Duodenal mucosa (tissue), 2 donors: ENCODE measurements at regions not wholly inside any gene's neighbourhood (a gene's known extent, or its start where the extent isn't known, plus 50 kb on each side); places are given as distances from the start of the nearest gene placed in this dataset.

ENCODE experiments used
- H3K27ac ChIP-seq: one replicate; pipeline ENCODE4 v1.7.0; 2013; ENCODE audit warnings: low read depth, low read length
- H3K27me3 ChIP-seq, 2 donors: one replicate each; pipeline ENCODE4 v1.7.0; 2013; ENCODE audit warnings: low read length in 2 of 2, control low read depth in 1 of 2; ENCODE audit not compliant: insufficient read depth in 2 of 2, control insufficient read depth in 1 of 2
- H3K36me3 ChIP-seq, 2 donors: one replicate each; pipeline ENCODE4 v1.7.0; 2013; ENCODE audit warnings: low read length in 2 of 2, control low read depth in 1 of 2; ENCODE audit not compliant: insufficient read depth in 2 of 2, control insufficient read depth in 1 of 2
- H3K4me1 ChIP-seq, 2 donors: one replicate each; pipeline ENCODE4 v1.7.0; 2013; ENCODE audit warnings: low read length in 2 of 2, control low read depth in 1 of 2; ENCODE audit not compliant: insufficient read depth in 2 of 2, control insufficient read depth in 1 of 2
- H3K4me3 ChIP-seq, 2 donors: one replicate each; pipeline ENCODE4 v1.7.0; 2013; ENCODE audit warnings: low read length in 2 of 2, low read depth in 1 of 2
- H3K9ac ChIP-seq, 2 donors: one replicate each; pipeline ENCODE4 v1.7.0; 2013; ENCODE audit warnings: low read length in 2 of 2, low read depth in 1 of 2
- H3K9me3 ChIP-seq, 2 donors: one replicate each; pipeline ENCODE4 v1.7.0; 2013; ENCODE audit warnings: low read length in 2 of 2, control low read depth in 1 of 2; ENCODE audit not compliant: control insufficient read depth in 1 of 2

DNA sequence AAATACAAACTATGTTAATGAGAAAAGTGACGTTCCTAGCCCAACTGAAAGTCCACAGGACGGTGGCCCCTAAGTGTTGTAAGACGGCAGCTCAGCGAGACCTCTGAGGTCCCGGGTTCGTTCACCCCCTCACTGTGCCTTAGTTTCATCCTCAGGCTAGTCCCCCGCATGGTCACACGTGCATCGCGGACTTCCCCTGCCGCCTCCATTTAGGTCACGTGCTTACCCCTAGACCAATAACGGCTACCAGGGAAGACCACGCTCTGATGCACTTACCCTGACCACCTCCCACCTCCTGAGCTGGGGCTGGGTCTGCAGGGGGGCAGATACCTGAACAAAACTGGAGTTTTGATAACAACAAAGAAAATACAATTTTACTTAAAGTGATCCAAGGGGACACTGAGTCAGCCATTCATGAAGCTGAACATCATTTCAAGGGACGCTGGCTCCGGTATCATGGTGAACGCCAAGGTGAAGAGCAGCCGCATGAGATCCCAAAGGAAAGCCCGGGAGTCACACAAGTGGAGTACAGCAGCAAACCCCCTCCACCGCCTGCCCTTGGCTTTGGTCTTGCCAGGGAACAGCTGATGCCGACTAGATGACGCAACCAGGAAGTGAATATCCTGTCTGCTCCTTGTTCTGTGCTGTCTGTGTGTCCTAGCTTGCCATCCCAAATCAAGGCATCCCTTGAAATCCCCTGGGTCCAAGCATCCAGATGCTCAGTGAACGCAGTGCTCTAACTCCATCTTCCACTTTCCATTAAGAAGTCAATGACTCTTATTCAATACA is 274.1 kb downstream of the PCNX1 start:
- Histone ChIP-seq H3K9me3 (no peaks in the 10 kb centered on the region), H3K4me1 (no peaks in the 10 kb centered on the region), H3K9ac (no peak overlapping the region), H3K27me3 (no peaks in the 10 kb centered on the region), H3K4me3 (no peak overlapping the region), H3K27ac (no peak overlapping the region), H3K36me3 (no peaks in the 10 kb centered on the region)

DNA sequence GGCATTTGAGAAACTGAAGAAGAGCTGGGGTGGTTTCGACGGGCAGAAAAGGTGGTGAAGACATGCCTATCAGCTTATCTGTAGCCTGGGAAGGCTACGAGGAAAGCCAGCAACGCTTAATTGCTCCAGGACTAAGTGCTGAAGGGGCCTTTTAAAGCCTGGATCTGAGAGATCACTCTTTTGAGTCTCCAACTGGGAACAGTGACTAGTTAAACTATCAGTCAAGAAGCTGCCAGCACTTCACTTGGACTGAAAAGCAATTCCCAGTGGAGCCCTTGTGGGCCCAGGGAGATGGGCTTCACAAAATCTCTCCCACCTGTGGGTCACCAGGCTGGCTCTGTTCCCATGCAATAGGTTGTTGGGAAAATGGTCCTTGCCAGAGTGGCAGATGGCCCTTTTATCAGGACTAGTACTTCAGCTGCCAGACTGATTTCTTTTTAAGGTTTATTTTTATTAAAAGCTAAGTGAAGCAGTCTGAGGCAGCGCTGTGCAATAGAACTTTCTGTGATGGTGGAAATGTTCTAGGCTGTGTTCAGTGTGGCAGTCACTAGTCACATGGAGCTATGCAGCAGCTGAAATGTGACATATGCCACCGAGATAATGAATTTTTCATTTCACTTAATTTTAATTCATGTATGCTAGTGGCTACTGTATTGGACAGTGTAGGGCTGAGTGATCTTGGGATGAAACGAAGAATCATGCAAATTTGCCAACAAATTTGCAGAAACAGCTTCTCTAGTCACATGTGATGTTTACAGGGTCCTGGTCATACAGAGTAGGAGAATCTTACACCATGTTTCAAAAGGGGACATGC is 276.8 kb downstream of the PCNX1 start:
- H3K27me3 ChIP-seq = no peaks in the 10 kb centered on the region
- H3K27ac ChIP-seq = no peak overlapping the region
- peaks cover 0 to 5% of the 10 kb centered on the region in 2 donors for H3K4me1 ChIP-seq
- no peak overlapping the region for H3K4me3 ChIP-seq
- H3K9me3 ChIP-seq = no peaks in the 10 kb centered on the region
- H3K36me3 ChIP-seq = no peaks in the 10 kb centered on the region
- no peak overlapping the region for H3K9ac ChIP-seq

GRCh38 chr14:71185637-71186036 is 278.4 kb downstream of the PCNX1 start:
- Histone ChIP-seq H3K9ac (no peak overlapping the region), H3K4me1 (peaks cover 0 to 5% of the 10 kb centered on the region in 2 donors), H3K4me3 (no peak overlapping the region), H3K36me3 (no peaks in the 10 kb centered on the region), H3K27me3 (no peaks in the 10 kb centered on the region), H3K9me3 (no peaks in the 10 kb centered on the region), H3K27ac (no peak overlapping the region)

DNA sequence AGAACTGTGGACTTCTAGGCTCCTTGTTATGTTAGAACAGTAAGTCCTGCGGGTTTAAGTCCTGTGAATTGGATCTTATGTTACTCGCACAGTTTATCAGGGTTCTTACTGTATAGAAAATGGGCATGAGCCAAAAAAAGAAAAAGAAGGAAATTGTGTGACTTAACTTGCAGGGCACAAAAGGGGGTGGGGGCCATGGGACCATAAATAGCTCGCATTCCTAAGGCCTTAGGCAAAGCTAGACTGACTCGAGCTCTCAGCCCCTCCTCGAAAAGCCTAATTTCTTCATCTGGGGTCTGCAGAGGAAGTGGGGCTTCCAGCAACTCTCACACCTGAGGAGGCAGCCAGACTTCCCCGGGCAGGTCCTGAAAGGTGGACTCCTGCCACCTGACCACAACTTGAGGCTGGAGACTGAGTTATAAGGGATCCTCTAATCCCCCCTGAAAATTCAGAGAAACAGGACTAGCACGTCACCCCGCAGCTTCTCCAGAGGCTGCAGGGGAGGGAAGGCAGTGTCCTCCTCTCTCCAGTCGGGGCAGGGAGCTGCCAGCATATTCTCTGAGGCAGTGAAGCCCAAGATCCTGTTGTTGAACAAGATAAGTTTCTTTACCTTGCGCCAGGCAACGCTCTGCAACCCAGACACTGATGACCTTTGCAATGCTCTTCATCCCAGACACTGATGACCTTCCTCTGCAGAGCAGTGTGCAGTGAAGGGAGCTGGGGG is 280.5 kb downstream of the PCNX1 start:
- Histone ChIP-seq H3K27ac (no peak overlapping the region), H3K4me3 (no peak overlapping the region), H3K9me3 (no peaks in the 10 kb centered on the region), H3K9ac (no peak overlapping the region), H3K4me1 (peaks cover 0 to 5% of the 10 kb centered on the region in 2 donors), H3K27me3 (no peaks in the 10 kb centered on the region), H3K36me3 (no peaks in the 10 kb centered on the region)

DNA sequence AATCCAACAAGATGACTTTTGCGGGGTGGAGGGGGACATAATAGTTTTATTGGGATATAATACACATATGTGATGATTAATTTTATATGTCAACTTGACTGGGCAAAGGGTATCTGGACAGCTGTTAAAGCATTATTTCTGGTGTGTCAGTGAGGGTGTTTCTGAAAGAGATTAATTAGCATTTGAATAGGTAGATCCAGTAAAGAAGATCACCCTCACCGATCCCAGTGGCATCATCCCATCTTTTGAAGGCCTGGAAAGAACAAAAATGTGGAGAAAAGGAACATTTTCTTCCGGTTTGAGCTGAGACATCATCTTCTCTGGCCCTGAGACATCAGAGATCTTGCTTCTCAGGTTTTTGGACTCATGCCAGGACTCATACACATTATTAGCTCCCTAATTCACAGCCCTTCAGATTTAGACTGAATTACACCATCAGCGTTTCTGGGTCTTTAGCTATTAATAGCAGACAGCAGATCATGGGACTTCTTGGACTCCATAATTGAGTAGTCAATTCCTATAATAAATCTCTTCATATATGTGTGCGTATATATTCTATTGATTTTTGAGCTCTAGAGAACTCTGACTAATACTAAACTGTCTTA is 283.6 kb downstream of the PCNX1 start:
- Histone ChIP-seq H3K4me3 (no peak overlapping the region), H3K27me3 (no peaks in the 10 kb centered on the region), H3K36me3 (no peaks in the 10 kb centered on the region)

GRCh38 chr14:71193663-71194062 is 286.4 kb downstream of the PCNX1 start:
- Histone ChIP-seq H3K4me1 (no peaks in the 10 kb centered on the region), H3K27ac (no peak overlapping the region), H3K9me3 (no peaks in the 10 kb centered on the region), H3K27me3 (no peaks in the 10 kb centered on the region), H3K36me3 (no peaks in the 10 kb centered on the region), H3K9ac (no peak overlapping the region), H3K4me3 (no peak overlapping the region)

More for the DNA sequence above, 283.6 kb downstream of the PCNX1 start:
- H3K9ac ChIP-seq = no peak overlapping the region
- no peaks in the 10 kb centered on the region for H3K9me3 ChIP-seq
- H3K4me1 ChIP-seq = peaks cover 0 to 5% of the 10 kb centered on the region in 2 donors
- no peak overlapping the region for H3K27ac ChIP-seq

DNA sequence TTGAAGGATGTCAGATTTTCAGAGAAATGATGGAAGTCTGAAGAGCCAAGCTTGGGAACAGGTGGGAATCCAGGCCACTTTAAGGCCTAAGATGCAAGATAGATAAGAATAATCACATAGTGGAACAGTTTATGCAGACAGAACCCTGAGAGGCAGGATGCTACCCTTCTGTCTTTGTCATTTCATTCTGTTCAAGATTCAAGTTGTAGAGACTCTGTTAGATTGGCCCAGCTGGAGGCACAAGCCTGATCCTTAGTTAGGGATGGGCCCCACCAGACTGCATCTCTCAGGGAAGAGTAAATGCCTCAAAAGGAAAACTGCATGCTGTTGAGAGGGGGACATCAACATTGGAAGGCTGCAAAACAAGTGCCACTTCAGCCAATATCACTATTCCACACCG is 287.0 kb downstream of the PCNX1 start:
- no peaks in the 10 kb centered on the region for H3K36me3 ChIP-seq
- no peak overlapping the region for H3K9ac ChIP-seq
- H3K9me3 ChIP-seq = no peaks in the 10 kb centered on the region
- no peaks in the 10 kb centered on the region for H3K27me3 ChIP-seq
- H3K27ac ChIP-seq = no peak overlapping the region
- H3K4me3 ChIP-seq = no peak overlapping the region
- H3K4me1 ChIP-seq = no peaks in the 10 kb centered on the region

DNA sequence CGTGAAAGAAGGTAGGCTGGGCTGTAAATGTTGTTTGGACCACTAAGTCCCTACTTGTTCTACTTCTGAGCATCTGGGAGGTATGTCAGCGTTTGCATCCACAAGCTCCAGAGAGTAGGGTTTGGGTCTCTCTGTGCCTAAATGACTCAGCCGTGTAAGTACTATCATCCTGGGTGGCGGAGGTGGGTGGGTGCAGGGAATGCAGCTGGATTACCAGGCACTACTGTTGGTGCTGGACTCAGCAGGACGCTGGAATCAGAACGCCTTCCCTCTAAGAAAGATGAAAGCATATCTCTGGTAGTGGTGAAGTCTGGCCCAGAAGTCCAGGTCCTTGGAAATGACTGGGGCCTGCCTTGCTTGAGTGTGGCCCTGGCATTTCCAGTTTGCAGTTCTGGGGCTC is 289.7 kb downstream of the PCNX1 start:
- no peak overlapping the region for H3K4me3 ChIP-seq
- no peaks in the 10 kb centered on the region for H3K4me1 ChIP-seq
- H3K9me3 ChIP-seq = no peaks in the 10 kb centered on the region
- no peak overlapping the region for H3K9ac ChIP-seq
- no peaks in the 10 kb centered on the region for H3K36me3 ChIP-seq
- H3K27ac ChIP-seq = no peak overlapping the region
- no peaks in the 10 kb centered on the region for H3K27me3 ChIP-seq

- Histone ChIP-seq H3K27me3 (no peaks in the 10 kb centered on the region), H3K9ac (no peak overlapping the region), H3K36me3 (no peaks in the 10 kb centered on the region), H3K9me3 (no peaks in the 10 kb centered on the region), H3K4me3 (no peak overlapping the region), H3K4me1 (no peaks in the 10 kb centered on the region), H3K27ac (no peak overlapping the region)
Observed at GRCh38 chr14:71198687-71199086, 291.4 kb downstream of the PCNX1 start.
